Left lung (tissue), 4 donors: ENCODE measurements at regions not wholly inside any gene's neighbourhood (a gene's known extent, or its start where the extent isn't known, plus 50 kb on each side); places are given as distances from the start of the nearest gene placed in this dataset.

Experiments
- ATAC-seq: fragments of 200-7000 bp; cut with Tn5 transposase; one replicate; pipeline ENCODE4 v1.9.1; 2020; ENCODE audit warnings: moderate library complexity
- DNase-seq, 4 donors: peaks; one replicate each; pipeline ENCODE4 v3.0.0-alpha.2; 2013 to 2020
- H3K27ac ChIP-seq, 2 donors: fragments of 200-600 bp; sonication (generic) in 1 of 2; one replicate each; pipeline versions ENCODE4 v1.5.0 to v1.8.0; 2020 to 2021
- H3K27me3 ChIP-seq, 2 donors: fragments of 200-600 bp; sonication (generic) in 1 of 2; one replicate each; pipeline versions ENCODE4 v1.5.0 to v1.8.0; 2020 to 2021
- H3K36me3 ChIP-seq, 2 donors: fragments of 200-600 bp; sonication (generic) in 1 of 2; one replicate each; pipeline versions ENCODE4 v1.5.0 to v1.8.0; 2020 to 2021
- H3K4me1 ChIP-seq, 2 donors: fragments of 200-600 bp; one replicate each; pipeline ENCODE4 v1.8.0; 2021
- H3K4me3 ChIP-seq, 2 donors: fragments of 200-600 bp; sonication (generic) in 1 of 2; one replicate each; pipeline versions ENCODE4 v1.5.0 to v1.8.0; 2020 to 2021; ENCODE audit warnings: mild to moderate bottlenecking in 1 of 2
- H3K9me3 ChIP-seq, 2 donors: fragments of 200-600 bp; sonication (generic) in 1 of 2; one replicate each; pipeline versions ENCODE4 v1.5.0 to v1.8.0; 2020 to 2021
- intact Hi-C, 2 donors: fragments of 100-400 bp; cut with DNase I; formaldehyde crosslinking; loops; one replicate each; pipeline versions ENCODE4 v1.11.2 to v1.14.2; 2022
- TF ChIP-seq, protein P1 (sequence below), 2 donors: fragments of 200-600 bp; sonication (generic) in 1 of 2; IDR thresholded peaks; one replicate each; pipeline versions ENCODE4 v1.5.0 to v1.8.0; 2021; ENCODE audit warnings: antibody characterized with exemption in 2 of 2
- donor health status: DM: no; HTN: yes; CAD: no.
- donor health status: DM: no; HTN: no; CAD: no.

DNA sequence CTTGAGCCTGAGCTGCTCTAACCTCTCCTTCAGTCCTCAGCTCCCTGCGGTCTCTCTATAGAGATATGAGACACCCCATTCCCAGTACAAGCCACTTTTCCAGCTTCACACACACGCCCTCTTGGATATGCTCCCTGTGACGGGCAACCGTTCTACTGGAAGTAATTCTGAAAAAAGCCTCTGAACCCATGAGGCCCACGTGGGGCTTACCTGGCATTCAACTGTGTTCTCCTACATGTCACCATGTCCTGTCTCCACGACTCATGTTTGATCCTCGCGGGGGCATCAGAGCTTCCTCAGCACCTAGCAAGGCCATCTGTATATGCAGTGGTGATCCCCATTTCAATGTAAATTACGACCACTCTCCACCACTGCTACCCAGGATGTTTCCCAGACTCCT lies 69.2 kb upstream of the DUSP22 start:
- Histone ChIP-seq H3K27ac (no peak overlapping the region), H3K4me3 (no peak overlapping the region), H3K27me3 (no peaks in the 10 kb centered on the region), H3K4me1 (peaks cover 8 to 31% of the 10 kb centered on the region in 2 donors), H3K36me3 (no peaks in the 10 kb centered on the region), H3K9me3 (no peaks in the 10 kb centered on the region)
- TF ChIP-seq, protein P1, sequence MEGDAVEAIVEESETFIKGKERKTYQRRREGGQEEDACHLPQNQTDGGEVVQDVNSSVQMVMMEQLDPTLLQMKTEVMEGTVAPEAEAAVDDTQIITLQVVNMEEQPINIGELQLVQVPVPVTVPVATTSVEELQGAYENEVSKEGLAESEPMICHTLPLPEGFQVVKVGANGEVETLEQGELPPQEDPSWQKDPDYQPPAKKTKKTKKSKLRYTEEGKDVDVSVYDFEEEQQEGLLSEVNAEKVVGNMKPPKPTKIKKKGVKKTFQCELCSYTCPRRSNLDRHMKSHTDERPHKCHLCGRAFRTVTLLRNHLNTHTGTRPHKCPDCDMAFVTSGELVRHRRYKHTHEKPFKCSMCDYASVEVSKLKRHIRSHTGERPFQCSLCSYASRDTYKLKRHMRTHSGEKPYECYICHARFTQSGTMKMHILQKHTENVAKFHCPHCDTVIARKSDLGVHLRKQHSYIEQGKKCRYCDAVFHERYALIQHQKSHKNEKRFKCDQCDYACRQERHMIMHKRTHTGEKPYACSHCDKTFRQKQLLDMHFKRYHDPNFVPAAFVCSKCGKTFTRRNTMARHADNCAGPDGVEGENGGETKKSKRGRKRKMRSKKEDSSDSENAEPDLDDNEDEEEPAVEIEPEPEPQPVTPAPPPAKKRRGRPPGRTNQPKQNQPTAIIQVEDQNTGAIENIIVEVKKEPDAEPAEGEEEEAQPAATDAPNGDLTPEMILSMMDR (IDR thresholded peaks at IDR 0.05), result no peak
- ATAC-seq (no peak), DNase-seq (no peak)
- intact Hi-C loops, result no loop called here

DNA sequence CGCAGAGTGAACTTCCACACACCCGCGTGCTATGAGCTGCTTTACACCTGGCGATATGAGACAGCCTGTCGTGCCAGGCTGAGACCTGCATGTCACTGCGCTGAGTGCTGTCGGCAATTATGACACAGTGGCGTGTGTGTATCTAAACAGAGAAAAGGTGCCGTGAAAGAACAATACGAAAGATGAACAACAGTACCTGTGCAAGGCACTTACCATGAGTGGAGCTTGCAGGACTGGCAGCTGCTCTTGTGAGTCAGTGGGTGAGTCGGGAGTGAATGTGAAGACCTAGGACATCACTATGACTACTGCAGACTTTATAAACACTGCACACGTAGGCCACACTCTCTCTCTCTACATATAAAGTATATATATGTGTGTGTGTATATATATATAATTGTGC lies 68.5 kb upstream of the DUSP22 start:
- ATAC-seq, result no peak
- H3K27me3 ChIP-seq, result no peaks in the 10 kb centered on the region
- TF ChIP-seq, protein P1 (IDR thresholded peaks at IDR 0.05), result no peak
- H3K4me1 ChIP-seq, result peaks cover 8 to 31% of the 10 kb centered on the region in 2 donors
- intact Hi-C loops, result no loop called here
- no peaks in the 10 kb centered on the region for H3K36me3 ChIP-seq
- no peak overlapping the region for H3K27ac ChIP-seq
- H3K9me3 ChIP-seq, result no peaks in the 10 kb centered on the region
- no peak overlapping the region for H3K4me3 ChIP-seq
- DNase-seq, result no peak

DNA sequence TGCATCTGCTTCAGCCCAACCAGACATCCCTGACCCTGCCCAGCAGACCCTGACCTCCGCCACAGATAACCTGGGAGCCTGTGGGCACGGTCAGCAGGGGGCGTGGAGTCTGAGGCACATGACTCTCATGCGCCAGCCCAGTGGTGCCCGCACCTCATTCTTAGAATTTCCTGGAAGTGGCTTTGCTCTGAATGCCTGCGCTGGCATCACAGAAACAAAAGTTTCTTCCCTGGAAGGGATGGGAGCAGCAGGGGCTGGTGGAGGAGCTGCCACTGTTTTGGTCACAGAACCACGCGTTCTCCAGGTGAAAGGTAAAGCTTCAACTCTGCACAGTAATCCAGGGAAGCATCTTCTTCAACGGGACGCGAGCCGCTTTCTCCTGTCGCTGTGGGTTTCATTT lies 67.9 kb upstream of the DUSP22 start:
- Histone ChIP-seq H3K27me3 (no peaks in the 10 kb centered on the region), H3K9me3 (no peaks in the 10 kb centered on the region), H3K27ac (no peak overlapping the region), H3K36me3 (no peaks in the 10 kb centered on the region), H3K4me1 (peaks cover 8 to 26% of the 10 kb centered on the region in 2 donors), H3K4me3 (no peak overlapping the region)
- intact Hi-C loops, result no loop called here
- ATAC-seq (no peak), DNase-seq (no peak)
- TF ChIP-seq, protein P1 (IDR thresholded peaks at IDR 0.05), result no peak

DNA sequence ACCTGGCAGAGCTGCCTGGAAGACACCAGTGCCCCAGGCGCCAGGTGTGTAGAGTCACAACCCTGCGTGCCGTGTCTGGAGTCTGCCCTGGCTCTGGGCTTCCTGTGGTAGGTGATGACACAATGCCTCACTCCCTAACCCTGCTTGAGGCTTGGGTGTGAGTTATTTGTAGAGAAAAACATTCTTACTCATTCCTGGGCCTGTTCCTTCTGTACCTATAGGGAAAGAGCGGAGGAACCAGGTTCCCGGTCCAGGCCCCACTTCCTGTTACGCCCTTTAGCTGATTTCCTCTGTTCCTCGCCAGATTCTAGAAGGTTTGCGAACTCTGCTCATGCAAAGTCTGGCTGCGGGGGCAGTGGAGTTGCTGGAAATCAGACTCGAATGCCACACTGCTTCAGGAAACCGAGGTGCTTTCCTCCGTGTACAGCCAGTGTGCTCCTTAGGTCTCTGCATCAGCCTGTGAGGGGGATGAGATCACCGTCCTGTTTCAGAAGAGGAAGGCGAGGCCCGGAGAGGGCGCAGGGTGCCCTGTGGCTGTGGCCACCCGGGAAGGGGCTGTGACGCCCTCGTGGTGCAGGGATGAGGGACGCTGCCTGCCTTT lies 67.1 kb upstream of the DUSP22 start:
- H3K36me3 ChIP-seq, result no peaks in the 10 kb centered on the region
- DNase-seq, result peak in 1 of 4 donors; percentile 80
- no peak overlapping the region for H3K4me3 ChIP-seq
- TF ChIP-seq, protein P1 (IDR thresholded peaks at IDR 0.05), result no peak
- intact Hi-C loops, result no loop called here
- peak; percentile 41 for ATAC-seq
- peaks cover 7 to 18% of the 10 kb centered on the region in 2 donors for H3K4me1 ChIP-seq
- peak overlapping the region in 1 of 2 donors; percentile 25 for H3K27ac ChIP-seq
- H3K9me3 ChIP-seq, result no peaks in the 10 kb centered on the region
- no peaks in the 10 kb centered on the region for H3K27me3 ChIP-seq

DNA sequence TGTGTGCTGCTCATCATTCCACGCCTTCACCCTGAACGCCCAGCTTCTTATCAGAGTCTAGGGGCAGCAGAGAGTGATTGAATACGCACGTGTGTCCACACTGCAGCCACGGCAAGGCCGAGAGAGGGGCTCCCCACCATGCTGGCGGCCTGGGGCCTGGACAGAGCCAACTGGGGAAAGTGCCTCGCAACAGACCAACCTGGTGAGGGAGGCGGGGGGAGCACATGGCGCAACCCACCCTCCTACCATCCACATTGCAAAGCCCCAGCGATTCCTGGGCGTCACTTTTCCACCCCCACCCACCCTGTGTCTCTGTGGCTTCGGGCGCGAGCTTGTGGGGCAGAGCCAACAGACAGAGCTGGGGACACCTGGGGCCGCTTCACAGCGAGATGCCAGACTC lies 66.4 kb upstream of the DUSP22 start:
- intact Hi-C loops, result no loop called here
- peaks cover under 1 to 11% of the 10 kb centered on the region in 2 donors for H3K4me1 ChIP-seq
- H3K4me3 ChIP-seq, result no peak overlapping the region
- H3K36me3 ChIP-seq, result no peaks in the 10 kb centered on the region
- TF ChIP-seq, protein P1 (IDR thresholded peaks at IDR 0.05), result no peak
- H3K9me3 ChIP-seq, result no peaks in the 10 kb centered on the region
- no peak for DNase-seq
- H3K27me3 ChIP-seq, result no peaks in the 10 kb centered on the region
- no peak overlapping the region for H3K27ac ChIP-seq
- no peak for ATAC-seq
